Liver (tissue), 7 donors: ENCODE measurements at regions not wholly inside any gene's neighbourhood (a gene's known extent, or its start where the extent isn't known, plus 50 kb on each side); places are given as distances from the start of the nearest gene placed in this dataset.

Source experiments
- DNase-seq: peaks from one replicate; pipeline ENCODE4 v3.0.0-alpha.2; 2017; ENCODE audit warnings: low spot score
- H3K27ac ChIP-seq, 2 donors: one replicate each; pipeline ENCODE4 v1.7.0; 2013; ENCODE audit warnings: inconsistent platforms in 2 of 2, low read length in 2 of 2, control low read depth in 1 of 2, low read depth in 1 of 2, mild to moderate bottlenecking in 1 of 2
- H3K27me3 ChIP-seq, 4 donors: one replicate each; pipeline versions ENCODE4 v1.6.1 to v1.7.0; 2013; ENCODE audit warnings: low read length in 3 of 4, inconsistent platforms in 1 of 4, mild to moderate bottlenecking in 1 of 4, moderate library complexity in 1 of 4; ENCODE audit not compliant: control insufficient read depth in 4 of 4, insufficient read depth in 4 of 4
- H3K36me3 ChIP-seq, 4 donors: one replicate each; pipeline versions ENCODE4 v1.6.1 to v1.7.0; 2013; ENCODE audit warnings: low read length in 3 of 4, mild to moderate bottlenecking in 3 of 4, low read depth in 1 of 4, moderate library complexity in 1 of 4; ENCODE audit not compliant: control insufficient read depth in 4 of 4, insufficient read depth in 3 of 4
- H3K4me1 ChIP-seq, 4 donors: one replicate each; pipeline versions ENCODE4 v1.6.1 to v1.7.0; 2013; ENCODE audit warnings: low read length in 3 of 4, mild to moderate bottlenecking in 3 of 4, moderate library complexity in 1 of 4; ENCODE audit not compliant: control insufficient read depth in 4 of 4, insufficient read depth in 4 of 4
- H3K4me3 ChIP-seq, 3 donors: one replicate each; pipeline versions ENCODE4 v1.6.1 to v1.7.0; 2013; ENCODE audit warnings: low read length in 3 of 3, control low read depth in 1 of 3, low read depth in 1 of 3, mild to moderate bottlenecking in 1 of 3
- H3K9ac ChIP-seq, 2 donors: one replicate each; pipeline ENCODE4 v1.7.0; 2013; ENCODE audit warnings: low read length in 2 of 2, mild to moderate bottlenecking in 2 of 2, moderate library complexity in 2 of 2, control low read depth in 1 of 2, low read depth in 1 of 2
- H3K9me3 ChIP-seq, 4 donors: one replicate each; pipeline versions ENCODE4 v1.6.1 to v1.7.0; 2013; ENCODE audit warnings: low read length in 3 of 4; ENCODE audit not compliant: control insufficient read depth in 4 of 4
- ATF3 ChIP-seq: IDR thresholded peaks from 2 replicates; pipeline ENCODE4 v1.6.1; 2016; ENCODE audit warnings: antibody characterized with exemption
- EGR1 ChIP-seq, 2 donors: IDR thresholded peaks; 2 replicates each; pipeline ENCODE4 v1.6.1; 2016 to 2018; ENCODE audit warnings: antibody characterized with exemption in 2 of 2, low read depth in 2 of 2
- FOXA1 ChIP-seq: IDR thresholded peaks from 2 replicates; pipeline ENCODE4 v1.6.1; 2016; ENCODE audit warnings: antibody characterized with exemption
- FOXA2 ChIP-seq: IDR thresholded peaks from 2 replicates; pipeline ENCODE4 v1.6.1; 2016; ENCODE audit warnings: antibody characterized with exemption
- GABPA ChIP-seq, 2 donors: IDR thresholded peaks in 1 of 2; conservative IDR thresholded peaks in 1 of 2; 2 replicates each; pipeline ENCODE4 v1.6.1; 2016; ENCODE audit warnings: antibody characterized with exemption in 2 of 2, mild to moderate bottlenecking in 1 of 2, moderate library complexity in 1 of 2
- HNF4A ChIP-seq, 2 donors: conservative IDR thresholded peaks; 2 replicates each; pipeline ENCODE4 v1.6.1; 2016; ENCODE audit warnings: antibody characterized with exemption in 2 of 2, mild to moderate bottlenecking in 2 of 2
- JUND ChIP-seq, 2 donors: IDR thresholded peaks; 2 replicates each; pipeline ENCODE4 v1.6.1; 2016; ENCODE audit warnings: antibody characterized with exemption in 2 of 2
- NR2F2 ChIP-seq: IDR thresholded peaks from 2 replicates; pipeline ENCODE4 v1.6.1; 2016; ENCODE audit warnings: antibody characterized with exemption
- RAD21 ChIP-seq, 2 donors: IDR thresholded peaks; 2 replicates each; pipeline ENCODE4 v1.6.1; 2016; ENCODE audit warnings: antibody characterized with exemption in 2 of 2, mild to moderate bottlenecking in 2 of 2
- RXRA ChIP-seq, 2 donors: IDR thresholded peaks; 2 replicates each; pipeline ENCODE4 v1.6.1; 2017 to 2018; ENCODE audit warnings: antibody characterized with exemption in 2 of 2, mild to moderate bottlenecking in 1 of 2
- SP1 ChIP-seq: IDR thresholded peaks from 2 replicates; pipeline ENCODE4 v1.6.1; 2018; ENCODE audit warnings: antibody characterized with exemption, mild to moderate bottlenecking
- TAF1 ChIP-seq: conservative IDR thresholded peaks from 2 replicates; pipeline ENCODE4 v1.6.1; 2016; ENCODE audit warnings: antibody characterized with exemption, mild to moderate bottlenecking
- YY1 ChIP-seq: IDR thresholded peaks from 2 replicates; pipeline ENCODE4 v1.6.1; 2016; ENCODE audit warnings: antibody characterized with exemption, mild to moderate bottlenecking
- WGBS: extraction: QIAGEN DNeasy Blood & Tissue Kit; methylation state at CpG from one replicate; pipeline ENCODE4 v1.1.7; 2013; 5-methylcytosine and 5-hydroxymethylcytosine counted together
- TF ChIP-seq, protein P1 (sequence below): IDR thresholded peaks from 2 replicates; pipeline ENCODE4 v1.6.1; 2016; ENCODE audit warnings: antibody characterized with exemption
- TF ChIP-seq, protein P2 (sequence below): IDR thresholded peaks from 2 replicates; pipeline ENCODE4 v1.6.1; 2016; ENCODE audit warnings: antibody characterized with exemption
- TF ChIP-seq, protein P3 (sequence below): IDR thresholded peaks from 2 replicates; pipeline ENCODE4 v1.6.1; 2016; ENCODE audit warnings: antibody characterized with exemption, mild to moderate bottlenecking
- donor health status: healthy.
- donor health status: healthy.
- donor health status: healthy.
- donor health status: healthy.

GRCh38 chr5:96143450-96143849 lies 181.8 kb upstream of the ELL2 start (continued):
- TF ChIP-seq, protein P1, sequence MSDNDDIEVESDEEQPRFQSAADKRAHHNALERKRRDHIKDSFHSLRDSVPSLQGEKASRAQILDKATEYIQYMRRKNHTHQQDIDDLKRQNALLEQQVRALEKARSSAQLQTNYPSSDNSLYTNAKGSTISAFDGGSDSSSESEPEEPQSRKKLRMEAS: no peak
- TF ChIP-seq, protein P2, sequence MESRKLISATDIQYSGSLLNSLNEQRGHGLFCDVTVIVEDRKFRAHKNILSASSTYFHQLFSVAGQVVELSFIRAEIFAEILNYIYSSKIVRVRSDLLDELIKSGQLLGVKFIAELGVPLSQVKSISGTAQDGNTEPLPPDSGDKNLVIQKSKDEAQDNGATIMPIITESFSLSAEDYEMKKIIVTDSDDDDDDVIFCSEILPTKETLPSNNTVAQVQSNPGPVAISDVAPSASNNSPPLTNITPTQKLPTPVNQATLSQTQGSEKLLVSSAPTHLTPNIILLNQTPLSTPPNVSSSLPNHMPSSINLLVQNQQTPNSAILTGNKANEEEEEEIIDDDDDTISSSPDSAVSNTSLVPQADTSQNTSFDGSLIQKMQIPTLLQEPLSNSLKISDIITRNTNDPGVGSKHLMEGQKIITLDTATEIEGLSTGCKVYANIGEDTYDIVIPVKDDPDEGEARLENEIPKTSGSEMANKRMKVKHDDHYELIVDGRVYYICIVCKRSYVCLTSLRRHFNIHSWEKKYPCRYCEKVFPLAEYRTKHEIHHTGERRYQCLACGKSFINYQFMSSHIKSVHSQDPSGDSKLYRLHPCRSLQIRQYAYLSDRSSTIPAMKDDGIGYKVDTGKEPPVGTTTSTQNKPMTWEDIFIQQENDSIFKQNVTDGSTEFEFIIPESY: no peak
- no peak for TF ChIP-seq GABPA (IDR thresholded peaks at IDR 0.05 in 1 of 2, conservative IDR thresholded peaks at IDR 0.05 in 1 of 2)
- no peak for TF ChIP-seq FOXA1
- TF ChIP-seq NR2F2: no peak
- no peak for TF ChIP-seq JUND (IDR thresholded peaks at IDR 0.05)
- no peak for TF ChIP-seq EGR1 (IDR thresholded peaks at IDR 0.05; ENCODE audit: low read depth in 2 of 2)
- TF ChIP-seq RXRA (IDR thresholded peaks at IDR 0.05): no peak
- no peak for TF ChIP-seq FOXA2

- Histone ChIP-seq H3K27ac (no peak overlapping the region), H3K4me3 (no peak overlapping the region), H3K36me3 (no peaks in the 10 kb centered on the region), H3K4me1 (peaks cover 0 to 2% (median 0%) of the 10 kb centered on the region in 4 donors), H3K9ac (no peak overlapping the region), H3K27me3 (no peaks in the 10 kb centered on the region), H3K9me3 (no peaks in the 10 kb centered on the region)
- TF ChIP-seq, protein P2: no peak
- TF ChIP-seq RXRA (IDR thresholded peaks at IDR 0.05): no peak
- TF ChIP-seq RAD21 (IDR thresholded peaks at IDR 0.05): no peak
- TF ChIP-seq NR2F2: no peak
- no peak for TF ChIP-seq JUND (IDR thresholded peaks at IDR 0.05)
- TF ChIP-seq ATF3: no peak
- TF ChIP-seq TAF1: no peak
- TF ChIP-seq SP1: no peak
- TF ChIP-seq, protein P1: no peak
- no peak for TF ChIP-seq YY1
- TF ChIP-seq, protein P3, sequence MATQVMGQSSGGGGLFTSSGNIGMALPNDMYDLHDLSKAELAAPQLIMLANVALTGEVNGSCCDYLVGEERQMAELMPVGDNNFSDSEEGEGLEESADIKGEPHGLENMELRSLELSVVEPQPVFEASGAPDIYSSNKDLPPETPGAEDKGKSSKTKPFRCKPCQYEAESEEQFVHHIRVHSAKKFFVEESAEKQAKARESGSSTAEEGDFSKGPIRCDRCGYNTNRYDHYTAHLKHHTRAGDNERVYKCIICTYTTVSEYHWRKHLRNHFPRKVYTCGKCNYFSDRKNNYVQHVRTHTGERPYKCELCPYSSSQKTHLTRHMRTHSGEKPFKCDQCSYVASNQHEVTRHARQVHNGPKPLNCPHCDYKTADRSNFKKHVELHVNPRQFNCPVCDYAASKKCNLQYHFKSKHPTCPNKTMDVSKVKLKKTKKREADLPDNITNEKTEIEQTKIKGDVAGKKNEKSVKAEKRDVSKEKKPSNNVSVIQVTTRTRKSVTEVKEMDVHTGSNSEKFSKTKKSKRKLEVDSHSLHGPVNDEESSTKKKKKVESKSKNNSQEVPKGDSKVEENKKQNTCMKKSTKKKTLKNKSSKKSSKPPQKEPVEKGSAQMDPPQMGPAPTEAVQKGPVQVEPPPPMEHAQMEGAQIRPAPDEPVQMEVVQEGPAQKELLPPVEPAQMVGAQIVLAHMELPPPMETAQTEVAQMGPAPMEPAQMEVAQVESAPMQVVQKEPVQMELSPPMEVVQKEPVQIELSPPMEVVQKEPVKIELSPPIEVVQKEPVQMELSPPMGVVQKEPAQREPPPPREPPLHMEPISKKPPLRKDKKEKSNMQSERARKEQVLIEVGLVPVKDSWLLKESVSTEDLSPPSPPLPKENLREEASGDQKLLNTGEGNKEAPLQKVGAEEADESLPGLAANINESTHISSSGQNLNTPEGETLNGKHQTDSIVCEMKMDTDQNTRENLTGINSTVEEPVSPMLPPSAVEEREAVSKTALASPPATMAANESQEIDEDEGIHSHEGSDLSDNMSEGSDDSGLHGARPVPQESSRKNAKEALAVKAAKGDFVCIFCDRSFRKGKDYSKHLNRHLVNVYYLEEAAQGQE: no peak
- no peak for TF ChIP-seq HNF4A (conservative IDR thresholded peaks at IDR 0.05)
- no peak for TF ChIP-seq GABPA (IDR thresholded peaks at IDR 0.05 in 1 of 2, conservative IDR thresholded peaks at IDR 0.05 in 1 of 2)
- 64% methylated on average over 3 of the region's 3 CpGs for WGBS
- DNase-seq: no peak
Observed at GRCh38 chr5:96142786-96143434, 181.3 kb upstream of the ELL2 start.
